WTC11 (cell line): ENCODE measurements at regions not wholly inside any gene's neighbourhood (a gene's known extent, or its start where the extent isn't known, plus 50 kb on each side); places are given as distances from the start of the nearest gene placed in this dataset.

Experiments
- ATAC-seq: fragments of 200-7000 bp; cut with Tn5 transposase; 2 replicates; pipeline ENCODE4 v1.10.0; 2021; ENCODE audit warnings: mild to moderate bottlenecking, moderate library complexity
- CTCF ChIA-PET: fragments of 300-600 bp; sonication (Branson Sonifier 250); formaldehyde crosslinking; loops from one replicate; lab custom pipeline; 2021; ENCODE audit warnings: antibody characterized with exemption; lab: Charles Lee
- POLR2A ChIA-PET: fragments of 350-600 bp; sonication (Branson Sonifier 250); formaldehyde crosslinking; loops from one replicate; lab custom pipeline; 2021; ENCODE audit warnings: antibody characterized with exemption; lab: Charles Lee
- DNase-seq: peaks from one replicate; pipeline ENCODE4 v3.0.0; 2021; ENCODE audit warnings: low spot score
- H3K27ac Mint-ChIP-seq: 2 replicates; pipeline ENCODE4 v1.8.0; 2021; ENCODE audit warnings: mixed read lengths
- H3K27me3 Mint-ChIP-seq: 2 replicates; pipeline ENCODE4 v1.8.0; 2021; ENCODE audit warnings: low read depth, mild to moderate bottlenecking, moderate library complexity, mixed read lengths
- H3K36me3 Mint-ChIP-seq: 2 replicates; pipeline ENCODE4 v1.8.0; 2021; ENCODE audit warnings: mixed read lengths
- H3K4me1 Mint-ChIP-seq: 2 replicates; pipeline ENCODE4 v1.8.0; 2022; ENCODE audit warnings: mixed read lengths
- H3K4me3 Mint-ChIP-seq: 2 replicates; pipeline ENCODE4 v1.8.0; 2021; ENCODE audit warnings: mild to moderate bottlenecking, moderate library complexity, mixed read lengths
- H3K9me3 Mint-ChIP-seq: 2 replicates; pipeline ENCODE4 v1.8.0; 2021; ENCODE audit warnings: mixed read lengths
- ATF2 ChIP-seq: sonication (generic); formaldehyde crosslinking; IDR thresholded peaks from 2 replicates; pipeline ENCODE4 v1.8.1; 2022; ENCODE audit warnings: low read depth, missing genetic modification reagents, borderline replicate concordance
- ATF6 ChIP-seq: sonication (generic); formaldehyde crosslinking; IDR thresholded peaks from 2 replicates; pipeline ENCODE4 v1.8.1; 2023; ENCODE audit warnings: mild to moderate bottlenecking, missing genetic modification reagents
- CDX4 ChIP-seq: fragments of 250-450 bp; sonication (Bioruptor Pico); IDR thresholded peaks from 2 replicates; pipeline ENCODE4 v1.9.0; 2021; ENCODE audit warnings: moderate library complexity, mild to moderate bottlenecking, inconsistent platforms, borderline replicate concordance
- CREB1 ChIP-seq: sonication (generic); formaldehyde crosslinking; IDR thresholded peaks from 2 replicates; pipeline ENCODE4 v1.8.0; 2023; ENCODE audit warnings: mild to moderate bottlenecking, missing genetic modification reagents
- CREM ChIP-seq: sonication (generic); formaldehyde crosslinking; IDR thresholded peaks from 2 replicates; pipeline ENCODE4 v1.8.1; 2022; ENCODE audit warnings: mild to moderate bottlenecking, missing genetic modification reagents, moderate library complexity
- E2F1 ChIP-seq: sonication (generic); formaldehyde crosslinking; IDR thresholded peaks from 2 replicates; pipeline ENCODE4 v1.8.0; 2022; ENCODE audit warnings: mild to moderate bottlenecking, missing genetic modification reagents
- ELF4 ChIP-seq: sonication (generic); formaldehyde crosslinking; IDR thresholded peaks from 2 replicates; pipeline ENCODE4 v1.8.1; 2022; ENCODE audit warnings: low read depth, mild to moderate bottlenecking, moderate library complexity, missing genetic modification reagents
- FOXK1 ChIP-seq: sonication (generic); formaldehyde crosslinking; IDR thresholded peaks from 2 replicates; pipeline ENCODE4 v1.8.0; 2022; ENCODE audit warnings: mild to moderate bottlenecking, moderate library complexity, missing genetic modification reagents
- IRF2 ChIP-seq: sonication (generic); formaldehyde crosslinking; IDR thresholded peaks from 2 replicates; pipeline ENCODE4 v1.8.0; 2022; ENCODE audit warnings: low read depth, missing genetic modification reagents, borderline replicate concordance
- MAX ChIP-seq: sonication (generic); formaldehyde crosslinking; IDR thresholded peaks from 2 replicates; pipeline ENCODE4 v1.8.0; 2022; ENCODE audit warnings: mild to moderate bottlenecking, missing genetic modification reagents
- MLX ChIP-seq: sonication (generic); formaldehyde crosslinking; IDR thresholded peaks from 2 replicates; pipeline ENCODE4 v1.8.1; 2023; ENCODE audit warnings: mild to moderate bottlenecking, missing genetic modification reagents, moderate library complexity
- MXD4 ChIP-seq: fragments of 250-450 bp; sonication (Bioruptor Pico); IDR thresholded peaks from 2 replicates; pipeline ENCODE4 v1.8.0; 2021; ENCODE audit warnings: mild to moderate bottlenecking, moderate library complexity, borderline replicate concordance
- MYBL2 ChIP-seq: sonication (generic); formaldehyde crosslinking; IDR thresholded peaks from 2 replicates; pipeline ENCODE4 v1.8.1; 2023; ENCODE audit warnings: mild to moderate bottlenecking, moderate library complexity, missing genetic modification reagents
- NFE2L1 ChIP-seq: sonication (generic); formaldehyde crosslinking; IDR thresholded peaks from 2 replicates; pipeline ENCODE4 v1.8.1; 2023; ENCODE audit warnings: missing genetic modification reagents
- PREB ChIP-seq: sonication (generic); formaldehyde crosslinking; IDR thresholded peaks from 2 replicates; pipeline ENCODE4 v1.8.1; 2022; ENCODE audit warnings: mild to moderate bottlenecking, missing genetic modification reagents, moderate library complexity, borderline replicate concordance
- RELA ChIP-seq: sonication (generic); formaldehyde crosslinking; IDR thresholded peaks from 2 replicates; pipeline ENCODE4 v1.8.1; 2022; ENCODE audit warnings: missing genetic modification reagents, mild to moderate bottlenecking, borderline replicate concordance
- RORB ChIP-seq: fragments of 250-450 bp; sonication (Bioruptor Pico); IDR thresholded peaks from 2 replicates; pipeline ENCODE4 v1.9.0; 2021; ENCODE audit warnings: mild to moderate bottlenecking
- TEAD1 ChIP-seq: sonication (generic); formaldehyde crosslinking; IDR thresholded peaks from 2 replicates; pipeline ENCODE4 v1.8.0; 2022; ENCODE audit warnings: mild to moderate bottlenecking, missing genetic modification reagents
- TEAD4 ChIP-seq: sonication (generic); formaldehyde crosslinking; IDR thresholded peaks from 2 replicates; pipeline ENCODE4 v1.8.0; 2022; ENCODE audit warnings: mild to moderate bottlenecking, missing genetic modification reagents
- TP53 ChIP-seq: sonication (generic); formaldehyde crosslinking; IDR thresholded peaks from 2 replicates; pipeline ENCODE4 v1.8.1; 2023; ENCODE audit warnings: mild to moderate bottlenecking, missing genetic modification reagents
- USF2 ChIP-seq: sonication (generic); formaldehyde crosslinking; IDR thresholded peaks from 2 replicates; pipeline ENCODE4 v1.8.1; 2023; ENCODE audit warnings: mild to moderate bottlenecking, missing genetic modification reagents, moderate library complexity
- ZNF232 ChIP-seq: sonication (generic); formaldehyde crosslinking; IDR thresholded peaks from 2 replicates; pipeline ENCODE4 v1.8.0; 2022; ENCODE audit warnings: mild to moderate bottlenecking, missing genetic modification reagents
- ZNF396 ChIP-seq: fragments of 250-450 bp; sonication (Bioruptor Pico); IDR thresholded peaks from 2 replicates; pipeline ENCODE4 v1.8.0; 2021; ENCODE audit warnings: mild to moderate bottlenecking, moderate library complexity, borderline replicate concordance

- TF ChIP-seq CDX4 (CRISPR knock-in tag) (no peak), ATF6 (CRISPR knock-in tag) (no peak), RORB (no peak), MYBL2 (CRISPR knock-in tag) (no peak)
These were observed 214.0 kb upstream of the HTR2A start (continued) for GRCh38 chr13:47110833-47111240.

GRCh38 chr13:47110141-47110540, 213.3 kb upstream of the HTR2A start:
- no peak overlapping the region for H3K4me3 Mint-ChIP-seq
- POLR2A ChIA-PET = no interaction called here
- H3K27ac Mint-ChIP-seq = no peak overlapping the region
- H3K27me3 Mint-ChIP-seq = peaks cover 2% of the 10 kb centered on the region; the same call in 1 of the 2 replicates
- ATAC-seq (no peak), DNase-seq (no peak)
- peaks cover 47% of the 10 kb centered on the region for H3K4me1 Mint-ChIP-seq
- H3K9me3 Mint-ChIP-seq = peaks cover 20% of the 10 kb centered on the region
- TF ChIP-seq ZNF396 (CRISPR knock-in tag) (no peak), TEAD4 (no peak)
- H3K36me3 Mint-ChIP-seq = peaks cover 5% of the 10 kb centered on the region
- CTCF ChIA-PET = no interaction called here

- H3K27me3 Mint-ChIP-seq = peaks cover 2% of the 10 kb centered on the region; the same call in 1 of the 2 replicates
- ChIA-PET POLR2A (no interaction called here), CTCF (no interaction called here)
- ATAC-seq = no peak
- TF ChIP-seq RELA (CRISPR knock-in tag) (no peak), TEAD1 (CRISPR knock-in tag) (no peak), MXD4 (CRISPR knock-in tag) (no peak), FOXK1 (CRISPR knock-in tag) (no peak), MLX (CRISPR knock-in tag) (no peak), USF2 (no peak)
- H3K27ac Mint-ChIP-seq = peak overlapping the region; percentile 6; the same call in 1 of the 2 replicates
- no peak for DNase-seq
- H3K9me3 Mint-ChIP-seq = peaks cover 26% of the 10 kb centered on the region
- peaks cover 39% of the 10 kb centered on the region for H3K4me1 Mint-ChIP-seq
- no peak overlapping the region for H3K4me3 Mint-ChIP-seq
- peaks cover 5% of the 10 kb centered on the region for H3K36me3 Mint-ChIP-seq
These were observed 212.2 kb upstream of the HTR2A start for GRCh38 chr13:47109028-47109427.

- CTCF ChIA-PET = no interaction called here
- POLR2A ChIA-PET = no interaction called here
- no peak for ATAC-seq
These were observed 203.5 kb upstream of the HTR2A start for GRCh38 chr13:47100214-47100853.

More at GRCh38 chr13:47100214-47100853, 203.5 kb upstream of the HTR2A start:
- TF ChIP-seq IRF2 (CRISPR knock-in tag) (no peak), CREB1 (CRISPR knock-in tag) (no peak), ATF2 (CRISPR knock-in tag) (no peak), E2F1 (CRISPR knock-in tag) (no peak), MAX (CRISPR knock-in tag) (no peak), CREM (CRISPR knock-in tag) (no peak), PREB (CRISPR knock-in tag) (no peak), ZNF232 (CRISPR knock-in tag) (no peak), ELF4 (CRISPR knock-in tag) (no peak), TP53 (CRISPR knock-in tag) (no peak), NFE2L1 (CRISPR knock-in tag) (no peak)
- Mint-ChIP-seq H3K27ac (no peak overlapping the region), H3K36me3 (peaks cover 4% of the 10 kb centered on the region; the same call in 1 of the 2 replicates), H3K4me1 (no peaks in the 10 kb centered on the region; the same call in 1 of the 2 replicates), H3K4me3 (no peak overlapping the region), H3K27me3 (no peaks in the 10 kb centered on the region), H3K9me3 (peaks cover 30% of the 10 kb centered on the region)
- DNase-seq = no peak
